ENCODE measurements at regions not wholly inside any gene's neighbourhood (a gene's known extent, or its start where the extent isn't known, plus 50 kb on each side); places are given as distances from the start of the nearest gene placed in this dataset.

GRCh38 chr6:27806981-27807440 is 105.2 kb downstream of the OR2B2 start (continued):
- TF ChIP-seq THRA (CRISPR knock-in tag; IDR thresholded peaks at IDR 0.05; ENCODE audit: borderline replicate concordance), result no peak
- no peak for TF ChIP-seq IKZF4 (CRISPR knock-in tag; IDR thresholded peaks at IDR 0.05; ENCODE audit: borderline replicate concordance, low read depth, not compliant biosample characterization)
- TF ChIP-seq CERS6 (CRISPR knock-in tag; IDR thresholded peaks at IDR 0.05), result no peak
- no peak for TF ChIP-seq KLF15 (CRISPR knock-in tag; IDR thresholded peaks at IDR 0.05; ENCODE audit: borderline replicate concordance)
- TF ChIP-seq ZBTB37 (CRISPR knock-in tag; IDR thresholded peaks at IDR 0.05), result 0 out of 2 replicates have a peak, but pooled peaks have one; percentile 52
- TF ChIP-seq SMARCC2 (IDR thresholded peaks at IDR 0.05), result no peak
- TF ChIP-seq ZSCAN12 (CRISPR knock-in tag; IDR thresholded peaks at IDR 0.05), result no peak; the same call in 1 of the 2 replicates
- no peak for TF ChIP-seq MLLT10 (CRISPR knock-in tag; IDR thresholded peaks at IDR 0.05)
- peak; percentile 66; the same call in 1 of the 2 replicates for TF ChIP-seq KDM5B (CRISPR knock-in tag; IDR thresholded peaks at IDR 0.05; ENCODE audit: borderline replicate concordance)
- TF ChIP-seq NR1H2 (CRISPR knock-in tag; IDR thresholded peaks at IDR 0.05; ENCODE audit: borderline replicate concordance, low read depth), result no peak
- no peak for TF ChIP-seq HNRNPUL1 (IDR thresholded peaks at IDR 0.05; ENCODE audit: low read depth, low read length)
- no peak; the same call in 1 of the 2 replicates for TF ChIP-seq ZNF580 (CRISPR knock-in tag; IDR thresholded peaks at IDR 0.05; ENCODE audit: borderline replicate concordance, low read depth)
- TF ChIP-seq SETDB1 (CRISPR knock-in tag; IDR thresholded peaks at IDR 0.05; ENCODE audit: borderline replicate concordance), result no peak
- TF ChIP-seq ZNF367 (CRISPR knock-in tag; IDR thresholded peaks at IDR 0.05; ENCODE audit: borderline replicate concordance), result no peak
- no peak for TF ChIP-seq HIC2 (CRISPR knock-in tag; IDR thresholded peaks at IDR 0.05; ENCODE audit: low read depth)
- TF ChIP-seq ZNF33B (CRISPR knock-in tag; IDR thresholded peaks at IDR 0.05), result no peak; the same call in 1 of the 2 replicates
- no peak for TF ChIP-seq ZNF205 (CRISPR knock-in tag; IDR thresholded peaks at IDR 0.05)
- TF ChIP-seq TMF1 (CRISPR knock-in tag; IDR thresholded peaks at IDR 0.05; ENCODE audit: low read depth), result no peak
- no peak for TF ChIP-seq MTF1 (CRISPR knock-in tag; IDR thresholded peaks at IDR 0.05)
- TF ChIP-seq ZNF652 (CRISPR knock-in tag; IDR thresholded peaks at IDR 0.05; ENCODE audit: borderline replicate concordance, low read depth), result no peak
- TF ChIP-seq ZKSCAN8 (CRISPR knock-in tag; IDR thresholded peaks at IDR 0.05; ENCODE audit: borderline replicate concordance), result no peak
- no peak for TF ChIP-seq RARA (CRISPR knock-in tag; IDR thresholded peaks at IDR 0.05)
- TF ChIP-seq ZNF101 (CRISPR knock-in tag; IDR thresholded peaks at IDR 0.05; ENCODE audit: borderline replicate concordance, low read depth), result no peak
- no peak for TF ChIP-seq FOXO4 (CRISPR knock-in tag; conservative IDR thresholded peaks at IDR 0.05)

Data from HepG2 (cell line).